NCI-H2081 treated with DMSO at 0.1 percent for 48 hours (cell line): ENCODE measurements at regions not wholly inside any gene's neighbourhood (a gene's known extent, or its start where the extent isn't known, plus 50 kb on each side); places are given as distances from the start of the nearest gene placed in this dataset.

Experiments
- DNase-seq: peaks from one replicate; lab custom pipeline; 2025; lab: John Stamatoyannopoulos, UW

- no peak for DNase-seq
These were observed 206.1 kb upstream of the UBE2E2 start for GRCh38 chr3:22996920-22997571.

- no peak for DNase-seq
These were observed 202.8 kb upstream of the UBE2E2 start for GRCh38 chr3:23000371-23000770.

- no peak for DNase-seq
These were observed 201.0 kb upstream of the UBE2E2 start for GRCh38 chr3:23002151-23002550.

DNA sequence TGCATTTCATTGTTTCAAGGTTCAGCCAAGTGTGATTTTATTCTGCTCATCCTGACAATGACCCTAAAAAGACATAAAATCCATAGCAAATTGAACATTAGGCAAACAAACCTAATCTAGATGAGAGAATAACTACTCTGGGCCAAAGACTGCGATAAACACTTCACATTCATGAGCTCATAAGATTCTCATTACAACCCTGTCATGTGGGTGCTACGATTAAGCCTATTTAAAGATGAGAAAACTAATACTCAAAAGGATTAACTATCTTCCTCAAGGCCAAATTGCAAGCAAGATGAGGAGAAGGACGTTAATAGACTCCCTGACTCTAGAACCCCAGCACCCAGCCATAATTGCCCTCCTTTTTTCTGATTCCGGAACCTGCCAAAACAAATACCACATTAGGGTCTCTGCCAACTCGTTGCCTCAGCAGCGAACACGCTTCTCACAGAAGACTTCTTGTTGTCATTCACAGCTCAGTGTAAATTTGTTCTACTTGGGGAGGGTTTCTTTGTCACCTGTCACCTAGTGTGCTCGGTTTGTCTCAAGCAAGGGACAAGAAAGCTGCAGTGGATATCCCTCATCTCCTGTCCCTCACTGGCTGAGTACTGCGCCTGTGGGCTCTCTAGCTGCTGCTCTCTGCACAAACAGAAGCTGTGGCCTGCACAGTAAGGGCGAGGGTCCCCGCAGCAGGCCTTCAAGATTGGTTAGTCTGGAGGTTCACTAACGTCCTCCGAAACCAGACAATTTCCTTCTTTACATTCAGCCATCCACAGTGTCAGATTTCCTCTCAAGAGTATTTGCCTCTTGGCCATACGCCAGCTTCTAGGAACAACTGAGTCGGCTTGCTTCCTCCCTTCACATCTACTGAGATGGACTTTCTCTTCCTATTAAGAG is 200.0 kb upstream of the UBE2E2 start:
- DNase-seq = no peak

GRCh38 chr3:23003733-23004046 is 199.4 kb upstream of the UBE2E2 start:
- DNase-seq = no peak

- no peak for DNase-seq
These were observed 198.2 kb upstream of the UBE2E2 start for GRCh38 chr3:23004971-23005370.

DNA sequence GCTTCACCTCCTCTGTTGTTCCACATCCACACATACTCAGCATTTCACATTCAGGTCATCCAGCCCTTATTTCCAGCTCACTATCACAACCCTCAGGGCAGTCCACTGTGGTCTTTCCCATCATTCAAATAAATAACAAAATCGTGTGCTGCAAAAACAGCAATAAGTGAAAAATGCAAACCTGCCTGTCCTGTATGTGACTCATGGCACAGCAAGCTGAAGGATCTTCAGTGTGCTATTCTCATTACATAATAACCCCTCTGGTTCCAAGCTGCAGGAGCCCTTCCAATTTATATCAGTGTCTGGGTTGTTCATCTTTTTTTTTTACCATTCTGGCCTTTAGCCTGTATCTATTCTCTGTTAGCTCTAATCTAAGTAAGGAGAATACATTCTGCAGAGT is 185.3 kb upstream of the UBE2E2 start:
- no peak for DNase-seq

- no peak for DNase-seq
These were observed 183.4 kb upstream of the UBE2E2 start for GRCh38 chr3:23019596-23020300.

- no peak for DNase-seq
These were observed 174.8 kb upstream of the UBE2E2 start for GRCh38 chr3:23028294-23028693.

DNA sequence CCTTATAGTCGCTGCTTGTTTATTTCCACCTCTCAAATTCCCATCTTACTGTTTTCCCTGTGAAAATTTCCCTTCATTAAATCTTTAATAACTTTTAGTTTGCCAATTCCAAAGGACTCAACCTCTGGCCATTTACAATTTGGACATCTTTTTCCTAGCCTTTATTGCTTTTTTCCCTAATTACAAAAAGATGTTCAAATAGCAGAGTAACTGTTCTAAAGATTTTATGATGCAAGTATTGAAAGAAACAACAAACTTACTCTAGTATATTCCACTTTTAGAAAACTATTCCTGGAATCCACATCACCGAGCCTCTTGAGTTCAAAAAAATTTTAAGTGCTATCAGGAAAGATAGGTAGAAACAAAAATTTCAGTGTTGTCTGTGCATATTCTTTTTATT is 174.1 kb upstream of the UBE2E2 start:
- no peak for DNase-seq

GRCh38 chr3:23035927-23036640 is 167.0 kb upstream of the UBE2E2 start:
- no peak for DNase-seq

DNA sequence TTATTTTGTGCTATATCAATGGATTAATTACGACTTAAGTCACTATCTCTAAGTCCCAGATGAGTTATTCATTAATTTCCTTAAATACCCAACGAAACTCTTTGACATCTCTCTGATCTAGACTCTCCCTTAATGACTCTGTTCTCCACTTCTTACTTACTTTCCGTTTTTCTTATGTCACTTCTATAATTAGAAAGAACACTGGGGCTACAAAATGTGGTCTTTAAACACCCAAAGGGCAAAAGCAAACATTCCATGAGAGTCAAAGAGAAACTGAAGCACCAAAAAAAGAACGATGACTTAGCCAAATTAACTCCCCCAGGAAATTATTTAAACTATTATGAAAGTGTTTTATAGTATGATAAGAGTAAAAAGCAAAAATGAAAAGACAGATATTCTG is 166.4 kb upstream of the UBE2E2 start:
- no peak for DNase-seq

GRCh38 chr3:23038471-23038870 is 164.7 kb upstream of the UBE2E2 start:
- no peak for DNase-seq

GRCh38 chr3:23041918-23042696 is 161.0 kb upstream of the UBE2E2 start:
- no peak for DNase-seq

DNA sequence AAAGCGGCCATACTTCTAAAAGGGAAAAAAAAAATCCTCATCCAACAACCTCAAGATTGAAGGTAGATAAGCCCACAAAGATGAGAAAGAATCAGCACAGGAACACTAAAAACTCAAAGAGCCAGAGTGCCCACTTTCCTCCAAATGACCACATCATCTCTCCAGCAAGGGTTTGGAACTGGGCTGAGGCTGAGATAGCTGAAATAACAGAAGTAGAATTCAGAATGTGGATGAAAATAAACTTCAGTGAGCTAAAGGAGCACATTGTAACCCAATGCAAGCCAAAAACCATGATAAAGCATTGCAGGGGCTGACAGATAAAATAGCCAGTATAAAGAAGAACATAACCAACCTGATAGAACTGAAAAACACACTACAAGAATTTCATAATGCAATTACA is 158.7 kb upstream of the UBE2E2 start:
- DNase-seq = no peak

DNA sequence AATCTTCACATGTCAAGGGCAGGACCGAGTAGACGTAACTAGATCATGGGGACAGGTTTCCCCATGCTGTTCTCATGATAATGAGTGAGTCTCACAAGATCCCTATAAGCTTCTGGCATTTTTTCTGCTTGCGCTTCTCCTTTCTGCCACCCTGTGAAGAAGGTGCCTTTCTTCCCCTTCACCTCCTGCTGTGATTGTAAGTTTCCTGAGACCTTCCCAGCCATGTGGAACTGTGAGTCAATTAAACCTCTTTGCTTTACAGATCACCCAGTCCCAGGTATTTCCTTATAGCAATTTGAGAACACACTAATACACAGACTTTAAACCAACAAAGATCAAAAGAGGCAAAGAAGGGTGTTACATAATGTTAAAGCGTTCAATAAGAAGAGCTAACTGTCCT is 156.6 kb upstream of the UBE2E2 start:
- no peak for DNase-seq

DNA sequence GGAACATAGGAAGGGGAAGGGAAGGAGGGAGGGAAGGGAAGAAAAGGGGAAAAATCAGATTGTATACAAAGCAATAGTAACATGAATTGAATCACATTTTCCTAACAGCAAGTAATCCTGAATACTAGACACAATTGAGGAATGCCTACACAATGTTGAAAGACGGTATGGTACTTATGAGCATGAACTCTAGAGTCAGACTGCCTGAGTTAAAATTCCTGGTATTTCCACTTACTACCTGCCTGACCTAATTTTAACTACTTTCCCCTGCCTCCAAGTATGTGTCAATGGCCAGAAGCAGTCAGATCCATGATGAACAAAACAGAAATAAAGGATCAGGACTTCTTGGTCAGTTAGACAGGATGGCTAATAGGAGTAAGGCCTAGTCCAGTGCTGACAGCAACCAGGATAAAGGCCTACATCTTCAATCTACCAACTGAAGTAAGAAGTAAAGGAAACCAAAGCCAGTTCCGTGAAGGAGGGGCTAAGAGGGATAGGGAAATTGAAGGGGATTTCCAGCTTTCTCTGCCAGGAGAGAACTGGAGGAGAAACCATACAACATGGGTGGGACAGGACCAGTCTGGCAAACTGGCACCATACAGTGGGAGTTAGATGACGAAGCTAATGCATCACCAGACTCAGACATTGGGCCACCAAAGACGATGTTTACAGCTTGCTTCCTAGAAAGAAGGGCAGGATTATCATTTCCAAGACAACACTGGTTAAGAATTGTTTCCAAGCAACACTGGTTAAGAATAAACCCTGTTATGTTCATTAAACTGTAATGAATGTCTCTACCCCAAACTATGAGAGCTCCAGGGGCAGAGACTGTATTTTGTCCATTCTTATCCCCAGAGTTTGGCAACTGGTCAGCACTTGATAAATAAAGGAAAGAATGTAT is 151.6 kb upstream of the UBE2E2 start:
- DNase-seq = no peak

GRCh38 chr3:23052208-23052607 is 150.9 kb upstream of the UBE2E2 start:
- DNase-seq = no peak

DNA sequence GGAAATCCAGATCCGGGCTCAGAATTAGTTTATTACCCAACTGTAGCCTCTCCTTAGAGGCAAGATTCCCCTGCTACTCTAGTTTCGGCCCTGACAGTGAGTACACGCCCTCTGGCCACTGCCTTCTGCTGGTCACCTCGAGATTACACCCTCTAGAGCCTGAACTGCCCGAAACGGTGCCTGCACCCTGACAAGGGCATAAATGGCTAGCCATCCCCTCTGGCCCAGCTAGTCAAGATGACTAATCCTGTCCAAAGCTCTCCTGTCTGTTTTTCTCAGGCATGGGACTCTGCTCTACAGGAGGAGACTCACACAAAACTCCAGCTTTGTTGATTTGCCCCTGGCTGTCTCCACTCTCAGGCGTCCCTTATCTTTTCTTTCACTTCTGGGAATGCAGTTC is 150.5 kb upstream of the UBE2E2 start:
- no peak for DNase-seq

DNA sequence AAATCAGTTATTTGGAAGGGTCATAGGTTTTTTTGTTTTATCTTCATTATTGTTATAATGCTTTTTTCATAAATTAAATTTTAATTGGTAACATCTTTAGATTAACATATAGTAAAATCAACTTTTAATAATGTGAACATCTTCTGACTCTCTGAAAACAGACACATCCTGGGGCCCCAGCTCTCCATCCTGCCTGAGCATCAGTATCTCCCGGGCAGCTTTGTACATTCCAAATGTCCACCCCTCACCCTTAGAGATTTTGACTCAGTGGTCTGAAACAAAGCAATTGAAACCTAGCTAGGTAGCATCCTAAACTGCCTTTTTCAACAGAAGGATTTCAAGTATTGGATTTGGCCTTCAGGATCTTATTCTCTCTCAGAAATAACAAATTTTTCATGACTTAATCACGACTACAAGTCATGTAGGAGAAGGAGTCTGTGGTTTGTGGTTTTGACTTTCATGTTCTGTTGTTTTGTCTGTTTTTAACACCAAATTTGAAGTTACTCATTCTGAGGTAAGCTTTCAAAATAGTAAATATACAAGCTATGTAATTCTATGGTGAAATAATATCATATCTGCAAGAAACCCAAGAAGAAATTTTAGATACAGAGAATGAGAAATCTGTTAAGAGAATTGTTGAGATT is 147.3 kb upstream of the UBE2E2 start:
- no peak for DNase-seq
